NB4 (cell line): ENCODE measurements at regions not wholly inside any gene's neighbourhood (a gene's known extent, or its start where the extent isn't known, plus 50 kb on each side); places are given as distances from the start of the nearest gene placed in this dataset.

ENCODE experiments used
- DNase-seq: peaks from one replicate; pipeline ENCODE4 v3.0.0; 2010; ENCODE audit warnings: low read depth
- H3K4me3 ChIP-seq: one replicate; pipeline ENCODE4 v1.5.1; 2011; ENCODE audit warnings: mild to moderate bottlenecking, low read depth, low read length, moderate library complexity
- MYC ChIP-seq: IDR thresholded peaks from 2 replicates; pipeline ENCODE4 v1.6.1; 2011; ENCODE audit warnings: low read depth, low read length
- POLR2A ChIP-seq: IDR thresholded peaks from 2 replicates; pipeline ENCODE4 v1.6.1; 2011; ENCODE audit warnings: mild to moderate bottlenecking; ENCODE audit not compliant: insufficient read length; ENCODE audit errors: extremely low read depth
- TF ChIP-seq, protein P1 (sequence below): IDR thresholded peaks from one replicate; pipeline ENCODE4 v1.5.1; 2012; ENCODE audit warnings: low read depth, low read length
- TF ChIP-seq, protein P2 (sequence below): IDR thresholded peaks from 2 replicates; pipeline ENCODE4 v1.6.1; 2011; ENCODE audit warnings: low read depth, low read length

DNA sequence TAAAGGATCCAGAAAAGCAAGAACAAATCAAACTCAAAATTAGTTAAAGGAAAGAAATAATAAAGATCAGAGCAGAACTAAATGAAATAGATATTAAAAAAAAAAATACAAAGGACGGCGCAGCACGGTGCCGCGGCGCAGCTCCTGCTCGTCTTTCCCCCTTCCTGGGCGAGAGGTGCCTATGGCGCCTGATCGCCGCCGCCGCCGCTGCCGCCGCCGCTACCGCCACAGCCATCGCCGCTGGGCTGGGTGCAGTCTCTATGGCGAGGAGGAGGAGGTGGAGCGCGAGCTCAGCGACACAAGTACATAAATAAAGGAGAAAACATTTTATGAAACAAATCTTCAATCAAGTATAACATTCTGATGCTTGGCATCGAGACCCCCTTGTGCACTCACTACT is 77.6 kb upstream of the VANGL1 start:
- no peak overlapping the region for H3K4me3 ChIP-seq
- DNase-seq, result no peak
- TF ChIP-seq, protein P1, sequence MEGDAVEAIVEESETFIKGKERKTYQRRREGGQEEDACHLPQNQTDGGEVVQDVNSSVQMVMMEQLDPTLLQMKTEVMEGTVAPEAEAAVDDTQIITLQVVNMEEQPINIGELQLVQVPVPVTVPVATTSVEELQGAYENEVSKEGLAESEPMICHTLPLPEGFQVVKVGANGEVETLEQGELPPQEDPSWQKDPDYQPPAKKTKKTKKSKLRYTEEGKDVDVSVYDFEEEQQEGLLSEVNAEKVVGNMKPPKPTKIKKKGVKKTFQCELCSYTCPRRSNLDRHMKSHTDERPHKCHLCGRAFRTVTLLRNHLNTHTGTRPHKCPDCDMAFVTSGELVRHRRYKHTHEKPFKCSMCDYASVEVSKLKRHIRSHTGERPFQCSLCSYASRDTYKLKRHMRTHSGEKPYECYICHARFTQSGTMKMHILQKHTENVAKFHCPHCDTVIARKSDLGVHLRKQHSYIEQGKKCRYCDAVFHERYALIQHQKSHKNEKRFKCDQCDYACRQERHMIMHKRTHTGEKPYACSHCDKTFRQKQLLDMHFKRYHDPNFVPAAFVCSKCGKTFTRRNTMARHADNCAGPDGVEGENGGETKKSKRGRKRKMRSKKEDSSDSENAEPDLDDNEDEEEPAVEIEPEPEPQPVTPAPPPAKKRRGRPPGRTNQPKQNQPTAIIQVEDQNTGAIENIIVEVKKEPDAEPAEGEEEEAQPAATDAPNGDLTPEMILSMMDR, result no peak
- TF ChIP-seq, protein P2, sequence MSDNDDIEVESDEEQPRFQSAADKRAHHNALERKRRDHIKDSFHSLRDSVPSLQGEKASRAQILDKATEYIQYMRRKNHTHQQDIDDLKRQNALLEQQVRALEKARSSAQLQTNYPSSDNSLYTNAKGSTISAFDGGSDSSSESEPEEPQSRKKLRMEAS, result no peak
- TF ChIP-seq MYC (no peak), POLR2A (no peak)

DNA sequence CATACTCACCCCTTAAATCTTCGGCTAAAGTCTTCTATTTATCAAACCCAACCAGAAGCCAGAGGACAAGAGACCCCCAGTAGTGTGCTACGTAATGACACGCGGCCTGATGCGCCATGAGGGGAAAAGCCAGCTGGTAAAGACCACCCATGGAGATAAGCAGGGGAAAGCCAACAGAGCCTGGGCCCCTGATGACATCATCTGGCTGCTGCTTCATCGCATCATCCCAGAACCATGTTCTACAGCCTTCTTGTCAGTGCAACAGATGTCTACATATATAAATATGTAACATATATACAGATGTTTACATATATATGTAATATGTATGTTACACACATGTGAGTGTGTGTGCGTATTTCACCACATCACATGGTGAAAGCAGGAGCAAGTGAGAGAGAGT is 81.7 kb upstream of the VANGL1 start:
- DNase-seq, result no peak
- H3K4me3 ChIP-seq, result no peak overlapping the region
- TF ChIP-seq, protein P1, result no peak
- no peak for TF ChIP-seq POLR2A
- TF ChIP-seq, protein P2, result no peak

DNA sequence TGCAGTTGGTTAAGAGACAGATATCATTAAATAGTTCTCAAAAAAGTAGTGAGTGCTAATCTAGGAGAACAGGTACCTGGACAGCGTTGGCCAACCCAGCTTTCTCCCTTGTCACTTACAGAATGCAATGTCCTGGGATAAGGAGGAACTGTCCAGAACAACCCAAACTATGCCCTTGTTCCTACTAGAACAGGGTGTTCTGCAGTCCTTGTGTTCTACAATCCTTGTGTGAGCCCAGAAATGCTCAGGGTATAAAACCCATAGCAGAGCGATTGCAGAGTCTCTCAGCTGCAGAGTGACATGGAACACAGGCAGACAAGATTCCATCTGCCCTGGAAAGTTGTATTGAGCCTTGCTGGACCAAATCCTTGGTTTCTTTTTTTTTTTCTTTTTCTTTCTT is 83.5 kb upstream of the VANGL1 start:
- TF ChIP-seq, protein P2, result no peak
- TF ChIP-seq MYC (no peak), POLR2A (no peak)
- TF ChIP-seq, protein P1, result no peak
- H3K4me3 ChIP-seq, result no peak overlapping the region
- no peak for DNase-seq

DNA sequence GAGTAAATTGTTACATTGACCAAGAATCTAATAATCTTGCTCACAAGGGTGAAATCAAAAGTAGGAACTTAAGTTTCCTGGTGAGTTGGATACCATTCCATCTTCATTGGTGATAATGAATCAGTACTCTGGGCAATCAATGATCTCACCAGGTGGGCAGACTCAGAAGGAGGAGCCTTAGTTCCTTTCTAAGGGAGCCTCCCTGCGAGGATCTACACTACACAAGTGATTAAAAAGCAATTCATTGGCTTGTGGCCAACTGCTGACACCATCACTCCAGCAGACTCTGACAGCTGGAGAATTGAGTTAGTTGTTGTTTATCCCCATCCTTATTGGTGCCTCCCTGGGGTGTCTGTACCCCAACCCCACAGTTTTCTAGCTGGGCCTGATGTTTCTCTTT is 84.1 kb upstream of the VANGL1 start:
- H3K4me3 ChIP-seq, result no peak overlapping the region
- no peak for DNase-seq
- TF ChIP-seq, protein P2, result no peak
- TF ChIP-seq MYC (no peak), POLR2A (no peak)
- TF ChIP-seq, protein P1, result no peak

DNA sequence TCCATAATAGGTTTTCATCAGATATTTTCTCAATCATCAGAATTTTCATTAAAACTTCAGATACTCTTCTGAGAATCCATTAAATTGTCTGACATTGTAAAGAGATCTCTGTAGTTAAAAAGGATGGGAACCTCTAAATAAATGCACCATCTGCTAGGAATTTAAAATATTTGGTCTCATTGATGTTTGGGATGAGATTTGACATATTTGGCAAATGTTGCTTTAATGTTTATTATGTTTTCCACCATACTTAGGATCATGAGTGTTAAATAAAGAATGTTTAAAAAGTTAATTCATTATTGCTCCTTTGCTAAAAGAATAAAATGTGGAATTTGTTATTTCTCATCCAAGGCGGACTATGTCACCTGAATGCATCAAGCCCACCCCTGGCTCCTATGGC is 85.5 kb upstream of the VANGL1 start:
- no peak for DNase-seq
- no peak overlapping the region for H3K4me3 ChIP-seq
- TF ChIP-seq POLR2A (no peak), MYC (no peak)
- TF ChIP-seq, protein P2, result no peak
- TF ChIP-seq, protein P1, result no peak

DNA sequence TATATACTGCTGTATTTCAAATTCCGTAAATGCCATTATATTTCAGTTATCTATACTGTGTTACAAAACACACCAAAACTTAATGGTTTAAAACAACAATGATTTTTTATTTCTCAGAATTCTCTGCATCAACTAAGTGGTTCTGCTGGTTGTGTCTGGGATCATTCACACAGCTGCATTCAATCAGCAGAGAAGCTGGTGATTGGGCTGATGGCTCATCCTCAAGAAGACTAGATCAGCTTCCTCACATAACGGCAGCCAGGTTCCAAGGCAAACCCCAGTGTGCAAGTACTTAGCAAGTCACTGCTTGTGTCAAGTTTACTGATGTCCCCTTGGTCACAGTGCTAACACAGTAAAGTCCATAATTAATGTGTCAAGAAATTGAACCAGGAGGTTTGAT is 86.3 kb upstream of the VANGL1 start:
- no peak overlapping the region for H3K4me3 ChIP-seq
- DNase-seq, result no peak
- no peak for TF ChIP-seq POLR2A
- no peak for TF ChIP-seq MYC
- TF ChIP-seq, protein P1, result no peak
- TF ChIP-seq, protein P2, result no peak
